Progenitor cell of endocrine pancreas (in vitro differentiated cells): ENCODE measurements at regions not wholly inside any gene's neighbourhood (a gene's known extent, or its start where the extent isn't known, plus 50 kb on each side); places are given as distances from the start of the nearest gene placed in this dataset.

ENCODE experiments used
- DNase-seq: peaks from one replicate; pipeline ENCODE4 v3.0.0; 2021; ENCODE audit warnings: low spot score; ENCODE audit not compliant: unreplicated experiment
- H3K27ac Mint-ChIP-seq: 2 replicates; pipeline ENCODE4 v1.8.0; 2021; ENCODE audit warnings: mild to moderate bottlenecking, moderate library complexity, mixed read lengths
- H3K27me3 Mint-ChIP-seq: 2 replicates; pipeline ENCODE4 v1.8.0; 2021; ENCODE audit warnings: mixed read lengths
- H3K36me3 Mint-ChIP-seq: 2 replicates; pipeline ENCODE4 v1.8.0; 2022; ENCODE audit warnings: mixed read lengths; ENCODE audit not compliant: insufficient read depth
- H3K4me1 Mint-ChIP-seq: 2 replicates; pipeline ENCODE4 v1.8.0; 2021; ENCODE audit warnings: low read depth, mixed read lengths
- H3K4me3 Mint-ChIP-seq: 2 replicates; pipeline ENCODE4 v1.8.0; 2021; ENCODE audit warnings: low read depth, mild to moderate bottlenecking, moderate library complexity, mixed read lengths
- H3K9me3 Mint-ChIP-seq: 2 replicates; pipeline ENCODE4 v1.8.0; 2021; ENCODE audit warnings: low read depth, mixed read lengths
- TF ChIP-seq, protein P1 (sequence below): fragments of 200-600 bp; sonication (generic); IDR thresholded peaks from one replicate; pipeline ENCODE4 v1.5.0; 2021; ENCODE audit warnings: antibody characterized with exemption, mild to moderate bottlenecking; ENCODE audit not compliant: unreplicated experiment

DNA sequence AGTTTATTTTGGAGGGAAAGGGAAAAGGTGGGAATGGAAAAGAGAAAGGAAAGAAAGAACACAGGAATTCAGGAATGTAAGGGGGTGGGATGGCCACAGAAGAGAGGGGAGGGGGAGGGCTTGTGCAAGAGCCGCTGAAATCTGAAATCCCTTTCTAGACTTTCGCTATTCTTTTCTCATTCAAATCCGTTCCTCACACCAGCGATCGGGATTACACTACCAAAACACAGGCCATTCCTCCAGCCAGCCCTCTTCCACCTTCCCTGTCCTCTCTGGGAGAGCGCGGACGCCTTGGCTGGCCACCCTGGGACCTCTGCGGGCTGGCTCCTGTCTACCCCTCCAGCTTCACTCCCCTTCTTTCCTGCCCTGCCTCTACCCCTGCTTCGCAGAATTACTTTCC, 102.3 kb downstream of the CDCA7 start:
- no peak overlapping the region for H3K27ac Mint-ChIP-seq
- H3K27me3 Mint-ChIP-seq, result peaks cover 18% of the 10 kb centered on the region
- no peaks in the 10 kb centered on the region for H3K9me3 Mint-ChIP-seq
- H3K4me1 Mint-ChIP-seq, result peaks cover 9% of the 10 kb centered on the region
- no peaks in the 10 kb centered on the region for H3K36me3 Mint-ChIP-seq
- no peak for DNase-seq
- no peak overlapping the region for H3K4me3 Mint-ChIP-seq
- TF ChIP-seq, protein P1, sequence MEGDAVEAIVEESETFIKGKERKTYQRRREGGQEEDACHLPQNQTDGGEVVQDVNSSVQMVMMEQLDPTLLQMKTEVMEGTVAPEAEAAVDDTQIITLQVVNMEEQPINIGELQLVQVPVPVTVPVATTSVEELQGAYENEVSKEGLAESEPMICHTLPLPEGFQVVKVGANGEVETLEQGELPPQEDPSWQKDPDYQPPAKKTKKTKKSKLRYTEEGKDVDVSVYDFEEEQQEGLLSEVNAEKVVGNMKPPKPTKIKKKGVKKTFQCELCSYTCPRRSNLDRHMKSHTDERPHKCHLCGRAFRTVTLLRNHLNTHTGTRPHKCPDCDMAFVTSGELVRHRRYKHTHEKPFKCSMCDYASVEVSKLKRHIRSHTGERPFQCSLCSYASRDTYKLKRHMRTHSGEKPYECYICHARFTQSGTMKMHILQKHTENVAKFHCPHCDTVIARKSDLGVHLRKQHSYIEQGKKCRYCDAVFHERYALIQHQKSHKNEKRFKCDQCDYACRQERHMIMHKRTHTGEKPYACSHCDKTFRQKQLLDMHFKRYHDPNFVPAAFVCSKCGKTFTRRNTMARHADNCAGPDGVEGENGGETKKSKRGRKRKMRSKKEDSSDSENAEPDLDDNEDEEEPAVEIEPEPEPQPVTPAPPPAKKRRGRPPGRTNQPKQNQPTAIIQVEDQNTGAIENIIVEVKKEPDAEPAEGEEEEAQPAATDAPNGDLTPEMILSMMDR, result no peak

DNA sequence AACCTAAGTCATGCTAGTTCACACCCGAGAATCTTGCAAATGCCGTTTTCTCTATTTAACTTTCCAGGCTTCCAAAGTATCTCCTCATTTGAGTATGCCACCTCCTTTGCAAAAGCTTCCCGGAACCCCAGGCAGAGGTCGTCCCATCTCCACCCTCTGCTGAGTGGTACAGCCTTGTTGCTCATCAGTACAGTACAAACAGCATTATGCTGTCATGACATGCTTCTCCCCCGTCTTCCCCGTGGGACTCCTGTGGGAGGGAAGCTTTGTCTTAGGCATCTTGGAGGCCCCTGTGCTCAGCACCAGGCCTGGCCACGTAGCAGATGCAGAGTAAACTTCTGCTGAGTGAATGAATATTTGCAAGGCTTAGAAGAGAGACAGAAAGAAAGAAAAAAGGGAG, 102.7 kb downstream of the CDCA7 start:
- Mint-ChIP-seq H3K9me3 (no peaks in the 10 kb centered on the region), H3K27me3 (peaks cover 19% of the 10 kb centered on the region), H3K36me3 (no peaks in the 10 kb centered on the region), H3K27ac (no peak overlapping the region), H3K4me1 (peaks cover 8% of the 10 kb centered on the region), H3K4me3 (no peak overlapping the region)
- DNase-seq, result no peak
- TF ChIP-seq, protein P1, result no peak

DNA sequence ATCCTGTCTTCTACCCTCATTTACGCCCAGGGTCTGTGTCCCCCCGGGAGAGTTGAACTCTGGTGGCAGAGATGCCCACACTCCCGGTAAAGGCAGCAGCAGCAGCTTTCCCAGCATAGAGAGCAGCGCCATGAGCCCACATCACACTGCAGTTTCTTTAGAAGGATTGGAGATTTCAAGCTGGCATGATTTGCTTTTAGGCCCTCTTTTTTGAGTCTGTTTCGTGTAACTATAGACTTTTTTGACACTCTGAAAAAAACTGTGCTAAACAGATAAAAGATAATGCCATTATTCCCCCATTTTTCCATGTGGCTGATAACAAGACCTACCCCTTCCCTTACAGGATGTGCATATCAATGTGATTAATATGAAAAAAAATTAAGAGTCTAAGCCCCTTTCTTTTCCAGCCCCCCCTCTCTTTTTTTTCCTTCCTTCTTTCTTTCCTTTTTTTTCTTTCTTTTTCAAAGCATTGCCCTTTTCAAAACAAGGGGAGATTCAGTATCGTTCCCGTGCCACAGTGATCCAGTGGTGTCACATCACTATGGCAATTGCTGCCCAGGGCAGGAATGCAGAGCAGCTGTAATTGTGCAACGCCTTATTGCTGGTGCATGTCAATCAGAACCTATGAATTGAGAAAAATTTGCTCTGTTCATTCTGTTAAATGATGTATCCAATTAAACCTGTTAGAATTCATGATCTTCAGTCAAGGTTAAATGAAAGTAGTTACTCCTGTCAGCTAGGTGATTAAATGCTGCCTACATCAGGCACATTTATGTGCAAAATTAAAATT, 104.5 kb downstream of the CDCA7 start:
- no peaks in the 10 kb centered on the region for H3K9me3 Mint-ChIP-seq
- peaks cover 9% of the 10 kb centered on the region for H3K4me1 Mint-ChIP-seq
- no peaks in the 10 kb centered on the region for H3K36me3 Mint-ChIP-seq
- no peak overlapping the region for H3K4me3 Mint-ChIP-seq
- H3K27ac Mint-ChIP-seq, result no peak overlapping the region
- TF ChIP-seq, protein P1, result no peak
- H3K27me3 Mint-ChIP-seq, result peaks cover 20% of the 10 kb centered on the region
- no peak for DNase-seq

DNA sequence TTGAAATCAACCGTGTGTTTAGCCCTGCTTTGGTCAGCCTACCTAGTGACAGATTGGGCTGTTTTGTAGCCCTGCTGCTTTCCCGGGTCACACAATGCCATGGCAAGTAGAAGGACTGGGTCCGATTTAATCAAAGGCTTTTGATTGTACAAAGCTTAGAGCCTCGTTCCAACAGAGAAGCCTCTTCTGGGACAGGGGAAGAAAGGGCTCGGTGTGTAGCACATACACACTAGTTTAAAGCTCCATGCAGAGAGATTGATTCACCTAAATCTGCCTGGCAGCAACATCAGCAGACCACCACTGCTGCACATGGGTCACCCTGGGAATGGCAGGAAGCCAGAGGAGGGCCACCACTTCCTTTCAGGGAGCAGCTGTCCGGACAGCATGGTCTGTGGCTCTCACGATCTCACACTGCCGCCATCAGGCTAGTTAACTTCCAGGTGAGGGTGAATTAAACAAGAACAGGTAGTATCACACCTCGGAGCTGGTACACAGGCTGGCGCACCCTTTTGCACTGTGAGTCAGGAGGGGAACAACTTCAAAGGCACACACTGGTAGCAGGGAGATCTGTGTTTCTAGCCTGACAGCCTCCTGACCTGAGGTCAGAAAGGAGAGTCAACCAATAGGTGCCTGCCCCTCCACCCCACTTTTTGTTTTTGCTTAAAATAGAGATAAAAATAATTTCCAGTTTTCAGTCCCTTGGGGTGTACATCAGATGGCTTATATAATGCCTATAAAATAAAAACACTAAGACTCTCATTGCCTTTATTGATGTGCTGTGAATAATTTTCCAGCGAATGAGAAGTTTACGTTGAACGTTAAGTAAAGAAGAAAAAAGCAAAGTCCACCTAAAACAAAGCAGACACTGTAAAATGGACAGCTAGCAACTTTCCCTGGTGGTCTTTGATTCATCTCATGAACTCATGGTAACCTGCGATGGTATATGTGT, 108.5 kb downstream of the CDCA7 start:
- Mint-ChIP-seq H3K4me3 (no peak overlapping the region), H3K36me3 (no peaks in the 10 kb centered on the region), H3K9me3 (no peaks in the 10 kb centered on the region), H3K4me1 (peaks cover 9% of the 10 kb centered on the region), H3K27me3 (peaks cover 9% of the 10 kb centered on the region), H3K27ac (no peak overlapping the region)
- no peak for DNase-seq
- TF ChIP-seq, protein P1, result no peak

DNA sequence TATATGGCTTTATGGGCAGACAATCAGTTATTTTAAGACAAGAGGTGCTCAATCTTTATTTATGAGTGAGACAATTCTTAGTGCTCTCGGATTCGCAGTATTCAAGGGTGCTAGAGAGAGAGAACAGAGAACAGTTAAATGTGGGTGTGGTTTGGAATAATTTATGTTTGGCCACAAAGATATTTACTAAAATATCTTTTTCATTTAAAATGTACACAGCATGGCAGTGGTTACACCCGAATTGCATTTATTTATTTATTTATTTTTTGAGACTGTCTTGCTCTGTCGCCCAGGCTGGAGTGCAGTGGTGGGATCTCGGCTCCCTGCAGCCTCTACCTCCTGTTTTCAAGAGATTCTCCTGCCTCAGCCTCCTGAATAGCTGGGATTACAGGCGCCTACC, 109.2 kb downstream of the CDCA7 start:
- H3K27me3 Mint-ChIP-seq, result peaks cover 9% of the 10 kb centered on the region
- TF ChIP-seq, protein P1, result no peak

More for the DNA sequence above, 109.2 kb downstream of the CDCA7 start:
- no peak for DNase-seq
- Mint-ChIP-seq H3K4me1 (peaks cover 9% of the 10 kb centered on the region), H3K9me3 (no peaks in the 10 kb centered on the region), H3K4me3 (no peak overlapping the region), H3K36me3 (no peaks in the 10 kb centered on the region), H3K27ac (no peak overlapping the region)
